GM18499 (cell line): ENCODE measurements at regions not wholly inside any gene's neighbourhood (a gene's known extent, or its start where the extent isn't known, plus 50 kb on each side); places are given as distances from the start of the nearest gene placed in this dataset.

Experiments
- ATAC-seq: cut with Tn5 transposase; IDR thresholded peaks from one replicate; pipeline ENCODE4 v1.9.1; 2021; ENCODE audit warnings: moderate number of reproducible peaks; ENCODE audit not compliant: insufficient read depth, unreplicated experiment

GRCh38 chr14:54088271-54088670 lies 131.6 kb upstream of the BMP4 start:
- no peak for ATAC-seq

GRCh38 chr14:54090274-54090673 lies 133.6 kb upstream of the BMP4 start:
- no peak for ATAC-seq

- no peak for ATAC-seq
Measured at GRCh38 chr14:54094765-54095164, 138.1 kb upstream of the BMP4 start.

GRCh38 chr14:54098536-54098935 lies 141.9 kb upstream of the BMP4 start:
- no peak for ATAC-seq

- ATAC-seq, result no peak
Measured at GRCh38 chr14:54102051-54102456, 145.4 kb upstream of the BMP4 start.

- ATAC-seq, result no peak
Measured at GRCh38 chr14:54102530-54102929, 145.9 kb upstream of the BMP4 start.

GRCh38 chr14:54104601-54105145 lies 148.0 kb upstream of the BMP4 start:
- ATAC-seq, result no peak

GRCh38 chr14:54105406-54105805 lies 148.8 kb upstream of the BMP4 start:
- ATAC-seq, result no peak

GRCh38 chr14:54105898-54106297 lies 149.3 kb upstream of the BMP4 start:
- no peak for ATAC-seq

GRCh38 chr14:54106661-54107377 lies 150.2 kb upstream of the BMP4 start:
- ATAC-seq, result no peak

- ATAC-seq, result no peak
Measured at GRCh38 chr14:54108481-54109471, 152.2 kb upstream of the BMP4 start.

- ATAC-seq, result no peak
Measured at GRCh38 chr14:54109521-54110120, 153.0 kb upstream of the BMP4 start.

GRCh38 chr14:54114941-54115340 lies 158.3 kb upstream of the BMP4 start:
- ATAC-seq, result no peak

- ATAC-seq, result no peak
Measured at GRCh38 chr14:54116198-54116885, 159.7 kb upstream of the BMP4 start.

- ATAC-seq, result no peak
Measured at GRCh38 chr14:54116972-54117371, 160.3 kb upstream of the BMP4 start.

- ATAC-seq, result no peak
Measured at GRCh38 chr14:54117396-54117795, 160.8 kb upstream of the BMP4 start.

- no peak for ATAC-seq
Measured at GRCh38 chr14:54117924-54118323, 161.3 kb upstream of the BMP4 start.

- ATAC-seq, result no peak
Measured at GRCh38 chr14:54120260-54120659, 163.6 kb upstream of the BMP4 start.

GRCh38 chr14:54121466-54122027 lies 164.9 kb upstream of the BMP4 start:
- no peak for ATAC-seq

- ATAC-seq, result no peak
Measured at GRCh38 chr14:54123841-54124240, 167.2 kb upstream of the BMP4 start.
